ENCODE measurements at regions not wholly inside any gene's neighbourhood (a gene's known extent, or its start where the extent isn't known, plus 50 kb on each side); places are given as distances from the start of the nearest gene placed in this dataset.

DNA sequence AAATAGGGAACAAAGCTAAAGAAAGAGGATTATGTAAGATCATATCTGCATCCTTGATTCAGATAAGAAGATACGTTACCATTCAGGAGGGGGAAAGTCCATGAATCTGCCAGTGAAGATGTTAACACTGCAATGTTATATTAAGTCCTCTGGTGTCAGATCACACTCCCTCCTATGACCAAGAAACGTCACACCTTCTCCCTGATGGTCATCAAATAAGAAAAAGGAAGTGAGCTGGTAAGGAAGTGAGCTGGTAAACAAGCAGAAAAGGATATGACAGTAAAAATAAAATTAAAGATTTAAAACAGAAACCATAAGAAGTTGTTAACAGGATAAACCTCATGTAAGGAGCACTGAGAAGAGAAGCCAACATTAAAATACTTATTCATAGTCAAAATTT, 340.2 kb downstream of the SEC23A start:
- WGBS, 2 donors, result 33 to 52% methylated on average over 2 of the region's 2 CpGs
- DNase-seq (no peak), ATAC-seq (no peak)
- intact Hi-C loops (cut with DNase I), result no loop called here
- H3K4me1 ChIP-seq, result no peaks in the 10 kb centered on the region
- H3K9me3 ChIP-seq, result peaks cover 0 to 5% (median 0%) of the 10 kb centered on the region in 3 donors
- TF ChIP-seq, protein P1, sequence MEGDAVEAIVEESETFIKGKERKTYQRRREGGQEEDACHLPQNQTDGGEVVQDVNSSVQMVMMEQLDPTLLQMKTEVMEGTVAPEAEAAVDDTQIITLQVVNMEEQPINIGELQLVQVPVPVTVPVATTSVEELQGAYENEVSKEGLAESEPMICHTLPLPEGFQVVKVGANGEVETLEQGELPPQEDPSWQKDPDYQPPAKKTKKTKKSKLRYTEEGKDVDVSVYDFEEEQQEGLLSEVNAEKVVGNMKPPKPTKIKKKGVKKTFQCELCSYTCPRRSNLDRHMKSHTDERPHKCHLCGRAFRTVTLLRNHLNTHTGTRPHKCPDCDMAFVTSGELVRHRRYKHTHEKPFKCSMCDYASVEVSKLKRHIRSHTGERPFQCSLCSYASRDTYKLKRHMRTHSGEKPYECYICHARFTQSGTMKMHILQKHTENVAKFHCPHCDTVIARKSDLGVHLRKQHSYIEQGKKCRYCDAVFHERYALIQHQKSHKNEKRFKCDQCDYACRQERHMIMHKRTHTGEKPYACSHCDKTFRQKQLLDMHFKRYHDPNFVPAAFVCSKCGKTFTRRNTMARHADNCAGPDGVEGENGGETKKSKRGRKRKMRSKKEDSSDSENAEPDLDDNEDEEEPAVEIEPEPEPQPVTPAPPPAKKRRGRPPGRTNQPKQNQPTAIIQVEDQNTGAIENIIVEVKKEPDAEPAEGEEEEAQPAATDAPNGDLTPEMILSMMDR (IDR thresholded peaks at IDR 0.05), result no peak
- no peak for TF ChIP-seq POLR2A (IDR thresholded peaks at IDR 0.05)
- H3K36me3 ChIP-seq (replicated peaks in 1 of 2; ENCODE audit: insufficient read depth in 1 of 2, low read depth in 2 of 2), result no peaks in the 10 kb centered on the region
- no peak overlapping the region for H3K4me3 ChIP-seq
- no peaks in the 10 kb centered on the region for H3K27me3 ChIP-seq
- H3K27ac ChIP-seq, result no peak overlapping the region

DNA sequence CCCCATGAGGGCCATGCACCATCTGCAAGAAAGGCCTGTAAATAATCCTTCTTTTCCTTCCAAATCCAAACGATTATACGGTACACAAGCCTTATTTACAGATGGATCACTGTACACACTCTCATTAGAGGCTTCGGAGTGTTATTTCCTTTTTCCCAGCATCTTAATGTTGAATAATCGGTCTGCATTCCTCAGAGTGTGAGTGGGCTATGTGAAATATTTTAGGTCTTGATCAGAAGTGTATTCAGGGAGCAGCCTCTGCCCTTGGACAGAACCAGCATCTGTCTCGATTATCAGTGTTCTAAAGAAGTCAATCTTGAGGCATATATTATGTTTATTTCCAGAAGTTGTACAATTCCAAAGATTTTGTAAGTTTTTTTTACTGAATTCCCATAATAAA, 340.6 kb downstream of the SEC23A start:
- no peaks in the 10 kb centered on the region for H3K36me3 ChIP-seq (replicated peaks in 1 of 2; ENCODE audit: insufficient read depth in 1 of 2, low read depth in 2 of 2)
- intact Hi-C loops (cut with DNase I), result no loop called here
- DNase-seq (no peak), ATAC-seq (no peak)
- no peaks in the 10 kb centered on the region for H3K4me1 ChIP-seq
- H3K27me3 ChIP-seq, result no peaks in the 10 kb centered on the region
- 61 to 72% methylated on average over 5 of the region's 5 CpGs for WGBS, 2 donors
- TF ChIP-seq POLR2A (IDR thresholded peaks at IDR 0.05), result no peak
- TF ChIP-seq, protein P1 (IDR thresholded peaks at IDR 0.05), result no peak
- no peak overlapping the region for H3K27ac ChIP-seq
- peaks cover 0 to 5% (median 0%) of the 10 kb centered on the region in 3 donors for H3K9me3 ChIP-seq
- H3K4me3 ChIP-seq, result no peak overlapping the region

DNA sequence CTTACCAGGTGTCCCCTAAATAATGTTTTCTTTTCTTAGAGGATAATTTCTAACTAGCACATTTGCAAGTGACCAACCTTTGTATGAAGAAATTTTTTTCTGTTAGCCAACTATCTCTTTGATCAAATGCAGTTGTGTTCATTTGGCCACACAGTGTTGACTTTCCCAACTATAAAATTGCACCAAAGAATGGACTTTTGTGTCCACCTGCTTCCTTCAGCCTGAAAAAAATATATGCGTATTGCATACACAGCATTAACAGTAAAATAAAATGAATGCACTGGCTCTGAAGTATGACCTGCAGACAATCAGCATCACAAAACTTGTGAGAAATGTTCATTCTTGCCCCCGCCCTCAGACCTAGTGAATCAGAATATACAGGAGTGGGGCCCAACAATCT, 342.0 kb downstream of the SEC23A start:
- Histone ChIP-seq H3K4me1 (no peaks in the 10 kb centered on the region), H3K27me3 (no peaks in the 10 kb centered on the region), H3K36me3 (replicated peaks in 1 of 2; ENCODE audit: insufficient read depth in 1 of 2, low read depth in 2 of 2) (no peaks in the 10 kb centered on the region), H3K9me3 (peaks cover 0 to 5% (median 0%) of the 10 kb centered on the region in 3 donors), H3K27ac (no peak overlapping the region), H3K4me3 (no peak overlapping the region)
- DNase-seq (no peak), ATAC-seq (no peak)
- intact Hi-C loops (cut with DNase I), result no loop called here
- TF ChIP-seq, protein P1 (IDR thresholded peaks at IDR 0.05), result no peak
- no peak for TF ChIP-seq POLR2A (IDR thresholded peaks at IDR 0.05)
- 76 to 79% methylated on average over 2 of the region's 2 CpGs for WGBS, 2 donors

DNA sequence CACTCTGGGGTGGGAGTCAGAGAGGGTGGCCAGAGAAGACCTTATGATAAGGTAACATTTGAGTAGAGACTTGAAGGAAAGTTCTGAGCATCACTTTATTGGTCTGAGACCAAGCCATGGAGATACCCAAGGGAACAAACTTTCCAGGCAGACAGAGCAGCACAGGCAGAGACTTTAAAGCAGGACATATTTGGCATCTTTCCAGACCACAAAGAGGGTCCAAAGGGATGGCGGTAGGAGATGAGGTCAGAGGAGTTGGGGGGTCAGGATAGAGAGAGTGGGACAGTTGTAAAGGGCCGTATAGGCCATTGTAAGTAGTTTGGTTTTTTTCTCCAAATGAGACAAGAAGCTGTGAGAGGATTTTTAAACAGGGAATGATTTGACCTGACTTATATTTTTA, 344.4 kb downstream of the SEC23A start:
- ATAC-seq, result no peak
- no peak for TF ChIP-seq POLR2A (IDR thresholded peaks at IDR 0.05)
- TF ChIP-seq, protein P1 (IDR thresholded peaks at IDR 0.05), result no peak
- WGBS, 2 donors, result 46 to 72% methylated on average over 2 of the region's 2 CpGs
- Histone ChIP-seq H3K27ac (no peak overlapping the region), H3K27me3 (no peaks in the 10 kb centered on the region), H3K36me3 (replicated peaks in 1 of 2; ENCODE audit: insufficient read depth in 1 of 2, low read depth in 2 of 2) (no peaks in the 10 kb centered on the region), H3K4me1 (no peaks in the 10 kb centered on the region), H3K4me3 (no peak overlapping the region), H3K9me3 (no peaks in the 10 kb centered on the region)
- intact Hi-C loops (cut with DNase I), result no loop called here
- DNase-seq, result no peak

DNA sequence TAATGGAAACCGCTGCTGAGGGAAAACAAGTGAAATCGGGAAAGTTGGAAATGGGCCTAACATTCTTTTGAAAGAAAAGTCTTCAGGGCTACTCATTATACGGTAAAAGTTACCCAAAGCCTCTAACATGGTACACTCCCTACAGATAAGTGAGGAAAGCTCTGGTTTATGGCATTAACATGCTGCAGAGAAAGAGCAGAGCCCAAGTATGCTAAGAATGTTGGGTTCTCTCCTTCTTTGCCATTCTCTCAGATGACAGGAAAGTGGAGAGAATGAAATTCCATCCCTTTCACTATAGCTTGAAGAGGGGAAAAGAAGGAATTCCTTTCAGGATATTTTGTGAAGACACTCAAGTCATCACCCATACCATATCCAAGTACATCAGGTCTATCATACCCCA, 348.0 kb downstream of the SEC23A start:
- no peaks in the 10 kb centered on the region for H3K36me3 ChIP-seq (replicated peaks in 1 of 2; ENCODE audit: insufficient read depth in 1 of 2, low read depth in 2 of 2)
- 70% methylated on average over 3 of the region's 3 CpGs for WGBS, 2 donors
- no peak overlapping the region for H3K27ac ChIP-seq
- ATAC-seq (no peak), DNase-seq (no peak)
- H3K4me3 ChIP-seq, result no peak overlapping the region
- intact Hi-C loops (cut with DNase I), result no loop called here
- no peaks in the 10 kb centered on the region for H3K9me3 ChIP-seq
- no peaks in the 10 kb centered on the region for H3K4me1 ChIP-seq
- TF ChIP-seq, protein P1 (IDR thresholded peaks at IDR 0.05), result no peak
- no peak for TF ChIP-seq POLR2A (IDR thresholded peaks at IDR 0.05)
- H3K27me3 ChIP-seq, result no peaks in the 10 kb centered on the region

All from body of pancreas (tissue), 4 donors.